ENCODE measurements at regions not wholly inside any gene's neighbourhood (a gene's known extent, or its start where the extent isn't known, plus 50 kb on each side); places are given as distances from the start of the nearest gene placed in this dataset.
"Not testable (repeated sequence)": the region's sequence is repeated elsewhere in the genome, so short reads cannot be mapped to it uniquely, and the experiment has no call there.

- DNase-seq (ENCODE audit: low read depth), result no peak
- no peak for TF ChIP-seq CTCF (IDR thresholded peaks at IDR 0.05; ENCODE audit: insufficient read depth, low read depth, low read length)
- no peak overlapping the region for H3K4me3 ChIP-seq (ENCODE audit: low read depth, low read length)
These were observed 225.0 kb upstream of the VCX start for GRCh38 chrX:7617994-7618393.

GRCh38 chrX:7614616-7615015 is 228.4 kb upstream of the VCX start:
- no peak for DNase-seq (ENCODE audit: low read depth)
- no peak for TF ChIP-seq CTCF (IDR thresholded peaks at IDR 0.05; ENCODE audit: insufficient read depth, low read depth, low read length)
- H3K4me3 ChIP-seq (ENCODE audit: low read depth, low read length), result no peak overlapping the region

DNA sequence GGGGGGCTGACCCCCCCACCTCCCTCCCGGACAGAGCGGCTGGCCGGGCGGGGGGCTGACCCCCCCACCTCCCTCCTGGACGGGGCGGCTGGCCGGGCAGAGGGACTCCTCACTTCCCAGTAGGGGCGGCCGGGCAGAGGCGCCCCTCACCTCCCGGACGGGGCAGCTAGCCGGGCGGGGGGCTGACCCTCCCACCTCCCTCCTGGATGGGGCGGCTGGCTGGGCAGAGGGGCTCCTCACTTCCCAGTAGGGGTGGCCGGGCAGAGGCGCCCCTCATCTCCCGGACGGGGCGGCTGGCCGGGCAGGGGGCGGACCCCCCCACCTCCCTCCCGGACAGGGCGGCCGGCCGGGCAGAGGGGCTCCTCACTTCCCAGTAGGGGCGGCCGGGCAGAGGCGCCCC is 234.3 kb upstream of the VCX start:
- DNase-seq (ENCODE audit: low read depth); H3K4me3 ChIP-seq (ENCODE audit: low read depth, low read length): not testable (repeated sequence)

- H3K4me3 ChIP-seq (ENCODE audit: low read depth, low read length), result no peak overlapping the region
- DNase-seq (ENCODE audit: low read depth), result no peak
- TF ChIP-seq CTCF (IDR thresholded peaks at IDR 0.05; ENCODE audit: insufficient read depth, low read depth, low read length), result no peak
These were observed 236.8 kb upstream of the VCX start for GRCh38 chrX:7606039-7606652.

GRCh38 chrX:7603387-7603786 is 239.6 kb upstream of the VCX start:
- no peak overlapping the region for H3K4me3 ChIP-seq (ENCODE audit: low read depth, low read length)
- DNase-seq (ENCODE audit: low read depth), result no peak
- no peak for TF ChIP-seq CTCF (IDR thresholded peaks at IDR 0.05; ENCODE audit: insufficient read depth, low read depth, low read length)

DNA sequence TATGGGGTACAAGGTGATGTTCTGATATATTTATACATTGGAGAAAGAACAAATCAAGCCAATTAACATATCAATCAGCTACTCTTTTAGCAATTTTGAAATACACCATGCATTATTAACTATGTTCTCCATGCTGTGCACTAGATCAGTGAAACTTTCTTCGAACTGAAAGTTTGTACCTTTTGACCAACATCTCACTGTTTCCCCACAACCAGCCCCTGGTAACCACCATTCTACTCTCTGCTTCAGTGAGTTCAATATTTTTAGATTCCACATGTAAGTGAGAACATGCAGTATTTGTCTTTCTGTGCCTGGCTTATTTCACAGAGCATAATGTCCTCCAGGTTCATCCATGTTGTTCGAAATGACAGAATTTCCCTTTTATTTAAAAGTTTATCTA is 246.1 kb upstream of the VCX start:
- no peak for TF ChIP-seq CTCF (IDR thresholded peaks at IDR 0.05; ENCODE audit: insufficient read depth, low read depth, low read length)
- DNase-seq (ENCODE audit: low read depth), result no peak
- no peak overlapping the region for H3K4me3 ChIP-seq (ENCODE audit: low read depth, low read length)

GRCh38 chrX:7593370-7593769 is 249.6 kb upstream of the VCX start:
- not testable (repeated sequence) for H3K4me3 ChIP-seq (ENCODE audit: low read depth, low read length); DNase-seq (ENCODE audit: low read depth)

DNA sequence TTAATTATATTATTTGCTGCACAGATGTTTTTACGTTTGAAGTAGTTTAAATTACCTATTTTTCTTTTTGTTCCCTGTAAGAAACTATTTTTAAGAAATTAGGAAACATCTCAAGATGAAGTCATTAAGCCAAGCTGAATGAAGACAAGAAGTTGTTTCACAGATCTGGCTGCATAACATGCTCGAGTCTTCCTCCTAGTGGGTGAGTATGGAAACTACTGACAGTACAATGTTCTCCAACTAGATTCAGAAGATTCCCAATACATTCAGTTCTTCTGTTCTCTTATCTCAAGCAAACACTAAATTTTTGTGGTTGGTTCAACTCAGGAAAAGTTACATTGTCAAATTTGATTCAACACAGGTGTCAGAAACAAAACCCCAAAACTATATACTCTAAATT is 256.8 kb upstream of the VCX start:
- H3K4me3 ChIP-seq (ENCODE audit: low read depth, low read length), result no peak overlapping the region
- DNase-seq (ENCODE audit: low read depth), result peak; percentile 35
- peak; percentile 55 for TF ChIP-seq CTCF (IDR thresholded peaks at IDR 0.05; ENCODE audit: insufficient read depth, low read depth, low read length)

Data from fibroblast of villous mesenchyme (primary cell).